OCI-LY1 (cell line): ENCODE measurements at regions not wholly inside any gene's neighbourhood (a gene's known extent, or its start where the extent isn't known, plus 50 kb on each side); places are given as distances from the start of the nearest gene placed in this dataset.

Experiments used
- EZH2 ChIP-seq: fragments of 200-600 bp; sonication (generic), shearing (Covaris generic); IDR thresholded peaks from 2 replicates; pipeline ENCODE4 v1.8.0; 2017; ENCODE audit warnings: borderline replicate concordance, mixed run types, mild to moderate bottlenecking, antibody characterized with exemption, low read length, moderate library complexity, mixed read lengths
- TF ChIP-seq, protein P1 (sequence below): fragments of 200-600 bp; sonication (generic), shearing (Covaris generic); IDR thresholded peaks from 2 replicates; pipeline ENCODE4 v1.5.1; 2017; ENCODE audit warnings: mild to moderate bottlenecking, antibody characterized with exemption, low read length, moderate library complexity, mixed read lengths

DNA sequence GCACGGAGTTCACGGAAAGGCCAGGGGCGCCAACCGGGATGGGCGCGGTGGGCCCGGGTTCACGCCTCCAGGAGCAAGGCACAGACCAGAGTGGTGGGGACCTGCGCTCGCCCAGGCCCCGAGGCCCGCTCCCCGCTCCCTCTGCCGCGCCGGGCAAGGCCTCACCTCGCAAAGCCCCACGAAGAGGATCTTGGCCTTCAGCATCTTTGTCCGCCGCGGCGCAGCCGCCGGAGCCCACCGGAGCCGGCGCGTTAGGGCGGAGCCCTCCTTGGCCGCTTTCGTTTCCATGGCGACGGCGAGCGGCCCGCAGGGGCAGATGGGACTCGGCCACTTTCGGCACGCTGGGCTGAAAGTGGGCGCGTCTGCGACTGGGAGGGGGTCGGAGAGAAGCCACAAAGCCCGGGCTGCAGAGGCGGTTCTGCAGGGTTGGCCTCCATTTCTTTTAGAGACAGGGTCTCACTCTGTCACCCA lies 944.4 kb upstream of the ZNF722 start:
- TF ChIP-seq, protein P1, sequence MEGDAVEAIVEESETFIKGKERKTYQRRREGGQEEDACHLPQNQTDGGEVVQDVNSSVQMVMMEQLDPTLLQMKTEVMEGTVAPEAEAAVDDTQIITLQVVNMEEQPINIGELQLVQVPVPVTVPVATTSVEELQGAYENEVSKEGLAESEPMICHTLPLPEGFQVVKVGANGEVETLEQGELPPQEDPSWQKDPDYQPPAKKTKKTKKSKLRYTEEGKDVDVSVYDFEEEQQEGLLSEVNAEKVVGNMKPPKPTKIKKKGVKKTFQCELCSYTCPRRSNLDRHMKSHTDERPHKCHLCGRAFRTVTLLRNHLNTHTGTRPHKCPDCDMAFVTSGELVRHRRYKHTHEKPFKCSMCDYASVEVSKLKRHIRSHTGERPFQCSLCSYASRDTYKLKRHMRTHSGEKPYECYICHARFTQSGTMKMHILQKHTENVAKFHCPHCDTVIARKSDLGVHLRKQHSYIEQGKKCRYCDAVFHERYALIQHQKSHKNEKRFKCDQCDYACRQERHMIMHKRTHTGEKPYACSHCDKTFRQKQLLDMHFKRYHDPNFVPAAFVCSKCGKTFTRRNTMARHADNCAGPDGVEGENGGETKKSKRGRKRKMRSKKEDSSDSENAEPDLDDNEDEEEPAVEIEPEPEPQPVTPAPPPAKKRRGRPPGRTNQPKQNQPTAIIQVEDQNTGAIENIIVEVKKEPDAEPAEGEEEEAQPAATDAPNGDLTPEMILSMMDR: no peak
- TF ChIP-seq EZH2: no peak
